ENCODE measurements at regions not wholly inside any gene's neighbourhood (a gene's known extent, or its start where the extent isn't known, plus 50 kb on each side); places are given as distances from the start of the nearest gene placed in this dataset.

DNA sequence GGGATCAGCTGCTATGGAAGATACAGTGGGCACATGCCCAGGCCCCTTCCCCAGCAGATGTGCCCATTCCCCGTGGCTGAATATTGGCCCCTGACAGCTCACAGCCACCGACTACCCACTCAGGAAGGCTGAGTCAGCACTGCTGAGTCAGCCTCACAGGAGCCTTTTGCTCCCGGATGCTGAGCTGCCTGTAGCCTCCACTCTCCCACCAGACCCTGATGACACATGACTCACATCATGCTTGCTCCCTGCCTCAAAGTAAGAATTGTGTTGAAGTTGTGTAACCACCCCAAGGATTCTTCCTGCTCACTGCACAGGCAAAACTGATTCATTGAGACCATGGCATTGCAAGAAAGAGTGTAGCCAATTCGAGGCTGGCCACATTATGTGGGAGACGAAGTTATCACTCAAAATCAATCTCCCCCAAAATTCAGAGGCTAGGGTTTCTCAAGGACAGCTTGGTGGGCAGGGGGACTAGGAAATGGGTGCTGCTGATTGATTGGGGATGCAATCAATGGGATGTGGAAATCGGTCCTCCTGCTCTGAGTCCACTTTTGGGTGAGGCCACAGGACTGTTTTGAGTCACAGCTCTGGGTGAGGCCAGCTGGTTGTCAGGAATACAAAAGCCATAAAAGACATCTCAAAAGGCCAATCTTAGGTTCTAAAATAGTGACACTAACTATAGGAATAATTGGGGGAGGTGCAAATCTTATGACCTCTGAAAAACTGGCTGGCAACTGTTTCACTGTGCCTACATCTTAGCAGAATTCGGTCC is 556.6 kb upstream of the CDH4 start:
- DNase-seq (ENCODE audit: low spot score) = peak; percentile 66

- no peak for DNase-seq (ENCODE audit: low spot score)
These were observed 554.8 kb upstream of the CDH4 start for GRCh38 chr20:60697252-60697651.

DNA sequence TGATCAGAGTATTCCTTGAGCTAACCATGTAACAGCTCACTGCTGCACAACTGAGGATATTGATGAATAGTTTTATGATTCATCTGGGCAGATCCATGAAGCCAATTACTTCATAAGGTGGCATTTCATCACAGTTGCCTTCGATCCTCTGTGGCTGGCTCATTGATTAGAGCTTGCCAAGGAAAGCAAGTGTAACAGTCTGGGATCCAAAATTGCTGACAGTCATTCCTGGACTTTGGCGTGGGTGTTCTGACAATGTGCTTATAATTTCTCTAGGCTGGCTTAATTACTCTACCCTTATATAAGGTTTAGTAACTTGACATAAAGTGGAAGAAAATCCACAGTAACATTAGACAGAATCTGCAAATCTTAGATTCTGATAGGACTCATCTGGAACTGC is 551.3 kb upstream of the CDH4 start:
- DNase-seq (ENCODE audit: low spot score) = no peak

DNA sequence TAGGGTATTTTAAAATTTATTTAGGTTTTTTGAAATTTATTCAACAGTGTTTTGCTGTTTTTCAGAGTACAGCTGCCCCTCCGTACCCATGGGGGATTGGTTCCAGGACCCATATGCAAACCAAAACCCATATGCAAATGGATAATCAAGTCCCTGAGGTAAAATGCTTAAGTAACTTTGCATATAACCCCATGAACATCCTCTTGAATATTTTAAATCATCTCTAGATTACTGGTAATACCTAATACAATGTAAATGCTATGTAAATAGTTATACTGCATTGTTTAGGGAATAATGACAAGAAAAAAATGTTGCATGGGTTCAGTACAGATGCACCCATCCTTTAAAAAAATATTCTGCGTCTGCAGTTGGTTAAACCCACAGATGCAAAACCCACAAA is 547.9 kb upstream of the CDH4 start:
- no peak for DNase-seq (ENCODE audit: low spot score)

DNA sequence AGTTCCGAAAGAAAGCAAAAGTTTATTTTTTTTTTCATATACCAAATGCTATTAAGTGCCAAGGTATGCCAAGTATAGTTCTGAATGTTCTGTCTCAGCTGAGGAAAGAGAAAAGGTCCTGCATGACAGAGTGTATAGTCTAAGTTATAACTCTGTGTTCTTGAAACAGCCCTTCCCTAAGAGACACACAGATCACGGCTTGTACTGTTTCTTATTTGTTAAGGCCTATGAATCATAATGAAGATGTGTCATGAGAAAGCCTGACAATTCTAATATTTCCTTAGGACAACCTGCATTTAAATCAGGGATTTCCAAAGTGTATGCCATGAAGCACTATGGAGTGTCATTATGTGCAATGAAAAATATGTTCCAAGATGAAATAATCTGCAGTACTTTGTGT is 538.7 kb upstream of the CDH4 start:
- no peak for DNase-seq (ENCODE audit: low spot score)

DNA sequence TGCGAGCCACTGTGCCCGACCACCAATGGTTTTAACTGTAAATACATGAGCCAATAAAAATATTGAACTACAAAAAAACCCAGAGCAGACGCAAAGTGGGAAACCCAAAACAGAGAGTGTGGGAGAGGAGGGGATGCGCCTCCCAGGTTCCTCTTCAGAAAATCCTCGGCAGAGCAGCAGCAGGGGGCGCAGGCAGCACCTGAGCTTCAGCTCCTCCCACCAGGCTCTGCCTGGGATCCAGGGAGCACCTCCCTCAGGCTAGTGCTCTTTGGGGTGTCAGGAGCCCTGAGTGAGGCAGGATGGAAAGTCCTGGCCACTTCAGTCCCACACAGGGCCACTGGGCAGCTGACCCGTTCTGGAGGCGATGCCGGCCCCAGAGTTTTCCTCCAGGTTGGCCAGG is 536.9 kb upstream of the CDH4 start:
- no peak for DNase-seq (ENCODE audit: low spot score)

GRCh38 chr20:60718743-60719480 is 533.1 kb upstream of the CDH4 start:
- DNase-seq (ENCODE audit: low spot score) = no peak

GRCh38 chr20:60725311-60725906 is 526.7 kb upstream of the CDH4 start:
- DNase-seq (ENCODE audit: low spot score) = no peak

DNA sequence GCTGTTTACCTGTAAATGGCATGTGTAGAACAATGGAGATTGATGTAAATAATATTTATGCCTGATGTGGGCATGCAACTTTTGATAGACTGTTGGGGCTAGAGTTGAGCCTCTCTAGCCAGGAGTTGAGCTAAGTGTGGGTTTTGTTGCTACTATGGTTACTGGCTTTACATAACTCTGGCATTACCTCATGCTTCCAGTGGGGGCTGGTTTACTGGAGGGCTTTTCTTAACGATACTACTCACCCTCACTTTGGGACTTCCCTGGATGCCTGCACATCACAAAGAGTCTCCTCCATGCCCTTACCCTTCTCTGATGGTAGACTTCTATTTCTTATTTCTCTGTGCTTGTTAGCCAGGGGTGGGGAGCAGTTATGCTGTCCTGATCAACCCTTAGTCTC is 524.6 kb upstream of the CDH4 start:
- no peak for DNase-seq (ENCODE audit: low spot score)

DNA sequence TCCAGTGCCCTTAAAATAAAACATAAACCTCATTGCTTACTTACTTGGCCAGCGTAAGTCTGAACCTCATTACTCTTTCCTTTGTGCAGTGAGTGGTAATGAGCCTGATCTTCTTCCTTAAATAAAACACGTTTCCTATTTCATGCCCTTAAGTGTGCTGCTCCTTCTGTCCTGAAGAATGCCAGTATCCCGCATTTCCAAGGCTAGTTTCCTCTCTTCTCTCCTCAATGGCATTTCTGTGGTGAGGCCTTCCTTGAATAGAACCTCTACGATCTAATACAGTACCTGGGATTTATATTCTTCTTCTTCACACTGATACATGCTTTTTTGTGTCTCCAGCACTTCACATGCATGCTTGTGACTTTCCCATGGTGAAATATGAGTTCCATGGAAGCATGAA is 523.4 kb upstream of the CDH4 start:
- no peak for DNase-seq (ENCODE audit: low spot score)

GRCh38 chr20:60729135-60729900 is 522.7 kb upstream of the CDH4 start:
- no peak for DNase-seq (ENCODE audit: low spot score)

DNA sequence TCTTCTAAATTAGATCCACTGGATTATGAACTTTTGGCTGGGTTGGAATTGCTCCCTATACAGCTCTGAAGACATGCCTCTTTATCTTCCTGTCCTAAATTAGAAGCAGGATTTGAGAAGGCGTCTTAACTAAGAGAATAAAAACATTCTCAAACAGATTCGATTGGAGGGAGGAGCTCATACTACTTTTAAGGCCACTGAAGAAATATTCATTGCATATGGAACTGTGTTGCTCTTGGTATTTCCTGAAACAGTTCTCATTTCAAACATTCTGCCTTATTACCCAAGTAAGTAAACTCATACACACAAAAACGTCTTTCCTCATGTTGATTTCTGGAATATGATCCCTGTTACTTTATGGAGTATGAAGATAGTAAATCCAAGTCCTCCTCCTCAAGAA is 519.7 kb upstream of the CDH4 start:
- no peak for DNase-seq (ENCODE audit: low spot score)

DNA sequence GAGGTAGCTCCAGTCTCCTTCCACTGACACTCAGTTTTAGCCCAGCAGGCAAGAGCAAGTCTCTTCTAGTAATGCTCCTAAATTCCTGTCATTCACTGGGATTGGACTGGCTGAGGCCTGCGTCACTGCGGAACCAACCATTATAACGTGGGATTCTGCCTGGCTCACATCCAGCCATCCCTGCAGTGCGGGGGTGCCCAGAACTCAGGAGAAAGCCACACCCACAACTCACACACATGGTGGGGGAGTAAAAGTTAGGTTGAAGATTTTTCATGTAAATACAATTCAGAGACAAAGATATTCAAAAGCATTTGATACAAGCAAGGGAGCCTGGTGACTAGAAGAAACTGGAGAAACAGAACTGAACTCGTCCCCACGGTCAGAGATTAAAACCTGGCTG is 504.0 kb upstream of the CDH4 start:
- DNase-seq (ENCODE audit: low spot score) = no peak

DNA sequence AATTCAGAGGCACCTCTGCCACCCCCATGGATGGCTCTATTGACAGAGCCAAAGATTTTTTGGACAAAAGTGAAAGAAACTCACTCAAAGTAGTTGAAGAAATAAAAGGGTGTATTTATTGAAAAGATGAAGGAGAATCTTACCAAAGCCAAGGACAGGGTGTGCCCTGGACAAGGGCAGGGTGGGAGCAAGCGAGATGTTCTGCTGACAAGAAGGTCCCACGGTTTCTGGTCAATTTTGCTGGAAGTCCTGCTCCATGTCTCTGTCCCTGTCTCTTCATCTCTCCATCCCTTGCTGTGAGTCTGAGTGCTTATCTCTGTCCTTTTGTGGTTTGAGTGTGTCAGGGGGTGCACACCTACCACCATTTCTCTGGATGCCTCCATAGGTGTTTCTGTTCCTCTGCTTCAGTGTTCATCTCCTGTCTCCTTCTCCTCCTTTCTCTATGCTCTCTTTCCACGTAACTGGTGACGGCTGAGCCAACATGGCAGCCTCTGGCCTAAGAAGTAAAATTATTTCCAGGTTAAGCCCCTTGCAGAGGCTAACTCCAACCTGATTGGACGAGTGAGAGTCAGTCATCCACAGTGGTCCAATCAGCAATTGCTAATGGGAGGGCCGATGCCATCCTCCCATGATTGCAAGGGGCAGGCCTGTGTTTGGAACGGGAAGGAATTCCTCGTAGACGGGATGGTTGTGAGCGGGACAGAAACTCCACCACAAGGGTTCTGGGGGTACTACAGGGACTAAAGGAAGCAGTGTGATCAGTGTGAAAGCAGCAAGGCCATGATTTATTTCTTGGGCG is 502.1 kb upstream of the CDH4 start:
- no peak for DNase-seq (ENCODE audit: low spot score)

DNA sequence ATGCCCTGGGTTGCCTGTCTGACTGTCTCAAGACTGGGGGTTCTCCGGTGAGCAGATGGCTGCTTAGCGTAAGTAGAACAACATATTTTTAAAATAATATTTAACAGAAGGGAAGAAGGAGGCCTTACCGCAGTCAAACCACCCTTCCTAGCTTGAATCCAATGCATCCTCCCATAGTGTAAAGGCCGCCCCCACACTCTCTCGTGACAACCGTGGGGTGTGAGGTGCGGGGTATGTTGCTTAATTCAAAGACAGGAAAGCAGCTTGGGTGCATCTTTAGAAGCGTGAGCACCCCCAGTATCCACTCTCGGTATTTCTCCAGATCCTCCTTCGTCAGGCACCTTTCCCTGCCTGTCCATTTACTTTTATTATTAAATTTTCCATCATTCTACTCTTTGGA is 501.2 kb upstream of the CDH4 start:
- DNase-seq (ENCODE audit: low spot score) = no peak

DNA sequence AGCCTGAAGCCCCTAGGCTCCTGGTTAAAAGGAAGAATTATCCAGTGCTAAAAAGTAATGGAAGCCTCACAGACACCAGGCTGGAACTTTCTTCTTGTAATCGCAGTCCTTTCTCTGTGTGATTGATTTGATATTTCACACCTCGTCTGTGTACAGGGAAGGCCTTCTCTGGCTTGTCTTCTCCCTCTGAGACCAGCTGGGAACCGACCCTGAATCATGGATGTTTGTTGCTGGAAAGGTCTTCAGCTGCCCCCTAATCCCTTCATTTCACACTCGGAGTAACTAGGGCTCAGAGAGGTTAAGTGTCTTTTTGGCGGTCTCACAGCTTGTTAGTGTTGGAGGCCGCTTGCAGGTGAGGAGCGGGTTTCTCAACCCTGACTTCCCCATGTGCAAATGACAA is 500.2 kb upstream of the CDH4 start:
- DNase-seq (ENCODE audit: low spot score) = no peak

DNA sequence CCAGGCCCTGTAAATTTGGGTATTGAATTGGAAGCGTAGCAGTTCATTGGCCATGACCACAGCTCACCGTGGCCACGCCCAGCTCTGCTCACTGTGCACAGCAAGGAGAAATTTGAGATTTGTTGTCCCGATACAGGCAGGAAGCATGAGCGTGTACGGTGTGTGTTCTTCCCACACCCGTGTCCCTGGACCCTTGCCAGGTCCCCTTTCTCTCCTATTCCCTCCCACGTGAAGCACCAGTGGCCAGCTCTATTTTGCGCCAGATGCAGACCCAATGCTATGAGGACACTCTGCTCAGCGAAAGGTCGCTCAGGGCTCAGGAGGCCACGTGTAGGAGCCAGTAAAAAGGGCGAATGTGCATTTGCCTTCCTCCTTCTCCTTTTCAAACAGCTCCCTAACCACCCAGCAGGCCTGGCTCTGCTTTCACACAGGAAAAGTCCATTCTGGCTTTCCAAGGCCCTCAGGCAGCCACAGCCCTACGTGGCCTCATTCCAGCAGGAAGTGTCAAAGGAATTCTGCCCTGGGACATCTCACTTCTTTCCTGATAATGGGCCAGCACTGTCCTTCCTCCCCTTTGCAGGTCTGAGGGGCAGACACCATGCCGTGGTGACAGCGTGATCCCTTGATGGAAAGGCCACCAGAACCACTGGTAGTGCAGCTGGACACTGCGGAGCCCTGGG is 499.2 kb upstream of the CDH4 start:
- no peak for DNase-seq (ENCODE audit: low spot score)

GRCh38 chr20:60754856-60755255 is 497.2 kb upstream of the CDH4 start:
- no peak for DNase-seq (ENCODE audit: low spot score)

GRCh38 chr20:60759651-60760050 is 492.4 kb upstream of the CDH4 start:
- no peak for DNase-seq (ENCODE audit: low spot score)

GRCh38 chr20:60760256-60761000 is 491.6 kb upstream of the CDH4 start:
- no peak for DNase-seq (ENCODE audit: low spot score)
